ENCODE measurements at regions not wholly inside any gene's neighbourhood (a gene's known extent, or its start where the extent isn't known, plus 50 kb on each side); places are given as distances from the start of the nearest gene placed in this dataset.

DNA sequence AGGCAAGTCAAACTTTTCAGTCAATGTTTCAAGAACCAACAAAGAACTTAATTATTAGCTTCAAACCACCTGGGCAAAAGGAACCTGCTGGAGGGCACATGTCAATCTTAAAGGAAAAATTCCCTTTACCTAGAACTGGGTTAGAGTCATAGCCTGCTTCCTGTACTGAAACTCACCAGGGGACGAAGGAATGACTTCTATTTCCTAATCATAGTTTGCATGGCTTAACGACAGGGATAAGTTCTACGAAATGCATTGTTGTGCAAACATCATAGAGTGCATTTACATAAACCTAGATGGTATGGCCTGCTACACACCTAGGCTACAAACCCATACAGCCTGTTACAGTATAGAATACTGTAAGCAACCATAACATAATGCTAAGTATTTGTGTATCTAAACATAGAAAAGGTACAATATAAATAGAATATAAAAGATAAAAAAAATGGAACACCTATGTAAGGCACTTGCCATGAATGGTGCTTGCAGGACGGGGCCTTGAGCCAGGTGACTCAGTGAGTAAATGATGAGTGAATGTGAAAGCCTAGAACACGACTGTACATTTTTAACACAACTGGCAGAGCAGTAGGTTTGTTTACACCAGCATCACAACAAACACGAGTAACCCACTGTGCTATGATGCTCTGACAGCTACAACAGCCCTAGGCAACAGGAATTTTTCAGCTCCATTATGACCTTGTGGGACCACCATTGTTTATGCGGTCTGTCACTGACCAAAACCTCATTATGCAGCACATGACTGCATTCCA, 234.9 kb upstream of the CAND1 start:
- TF ChIP-seq, protein P1, sequence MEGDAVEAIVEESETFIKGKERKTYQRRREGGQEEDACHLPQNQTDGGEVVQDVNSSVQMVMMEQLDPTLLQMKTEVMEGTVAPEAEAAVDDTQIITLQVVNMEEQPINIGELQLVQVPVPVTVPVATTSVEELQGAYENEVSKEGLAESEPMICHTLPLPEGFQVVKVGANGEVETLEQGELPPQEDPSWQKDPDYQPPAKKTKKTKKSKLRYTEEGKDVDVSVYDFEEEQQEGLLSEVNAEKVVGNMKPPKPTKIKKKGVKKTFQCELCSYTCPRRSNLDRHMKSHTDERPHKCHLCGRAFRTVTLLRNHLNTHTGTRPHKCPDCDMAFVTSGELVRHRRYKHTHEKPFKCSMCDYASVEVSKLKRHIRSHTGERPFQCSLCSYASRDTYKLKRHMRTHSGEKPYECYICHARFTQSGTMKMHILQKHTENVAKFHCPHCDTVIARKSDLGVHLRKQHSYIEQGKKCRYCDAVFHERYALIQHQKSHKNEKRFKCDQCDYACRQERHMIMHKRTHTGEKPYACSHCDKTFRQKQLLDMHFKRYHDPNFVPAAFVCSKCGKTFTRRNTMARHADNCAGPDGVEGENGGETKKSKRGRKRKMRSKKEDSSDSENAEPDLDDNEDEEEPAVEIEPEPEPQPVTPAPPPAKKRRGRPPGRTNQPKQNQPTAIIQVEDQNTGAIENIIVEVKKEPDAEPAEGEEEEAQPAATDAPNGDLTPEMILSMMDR (IDR thresholded peaks at IDR 0.05), result no peak
- TF ChIP-seq POLR2A (IDR thresholded peaks at IDR 0.05), result no peak
